Fibroblast of pulmonary artery (primary cell): ENCODE measurements at regions not wholly inside any gene's neighbourhood (a gene's known extent, or its start where the extent isn't known, plus 50 kb on each side); places are given as distances from the start of the nearest gene placed in this dataset.
A peak's percentile ranks its signal among the peaks of the same experiment; 100 is the strongest.

ENCODE experiments used
- DNase-seq: peaks from one replicate; pipeline ENCODE4 v3.0.0-alpha.2; 2010; ENCODE audit warnings: low read depth
- H3K4me3 ChIP-seq: replicated peaks from 2 replicates; pipeline ENCODE4 v1.5.1; 2011; ENCODE audit warnings: low read depth, mild to moderate bottlenecking, control low read depth, low read length, moderate library complexity
- TF ChIP-seq, protein P1 (sequence below): IDR thresholded peaks from 2 replicates; pipeline ENCODE4 v1.5.1; 2011; ENCODE audit warnings: mild to moderate bottlenecking, control low read depth, low read length, inconsistent platforms; ENCODE audit errors: missing control alignments

DNA sequence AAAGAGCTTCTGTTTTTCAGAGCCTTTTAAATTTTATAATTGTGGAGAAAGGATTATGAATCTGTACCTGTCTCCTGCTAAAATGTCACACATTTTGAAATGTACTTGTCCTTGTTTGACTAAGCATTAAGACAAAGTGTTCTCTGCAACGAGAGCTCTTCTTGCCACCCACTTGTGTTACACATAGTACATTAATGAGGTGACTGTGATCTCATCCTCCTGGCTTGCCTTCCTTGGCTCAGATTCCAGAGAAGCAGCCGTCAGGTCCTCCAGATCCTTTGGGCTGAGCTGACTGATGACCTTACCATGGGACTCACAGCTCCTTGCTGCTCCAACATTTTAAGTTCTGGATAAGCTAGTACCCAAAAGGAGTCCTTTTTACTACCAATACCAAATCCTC is 81.4 kb downstream of the BBS10 start:
- TF ChIP-seq, protein P1, sequence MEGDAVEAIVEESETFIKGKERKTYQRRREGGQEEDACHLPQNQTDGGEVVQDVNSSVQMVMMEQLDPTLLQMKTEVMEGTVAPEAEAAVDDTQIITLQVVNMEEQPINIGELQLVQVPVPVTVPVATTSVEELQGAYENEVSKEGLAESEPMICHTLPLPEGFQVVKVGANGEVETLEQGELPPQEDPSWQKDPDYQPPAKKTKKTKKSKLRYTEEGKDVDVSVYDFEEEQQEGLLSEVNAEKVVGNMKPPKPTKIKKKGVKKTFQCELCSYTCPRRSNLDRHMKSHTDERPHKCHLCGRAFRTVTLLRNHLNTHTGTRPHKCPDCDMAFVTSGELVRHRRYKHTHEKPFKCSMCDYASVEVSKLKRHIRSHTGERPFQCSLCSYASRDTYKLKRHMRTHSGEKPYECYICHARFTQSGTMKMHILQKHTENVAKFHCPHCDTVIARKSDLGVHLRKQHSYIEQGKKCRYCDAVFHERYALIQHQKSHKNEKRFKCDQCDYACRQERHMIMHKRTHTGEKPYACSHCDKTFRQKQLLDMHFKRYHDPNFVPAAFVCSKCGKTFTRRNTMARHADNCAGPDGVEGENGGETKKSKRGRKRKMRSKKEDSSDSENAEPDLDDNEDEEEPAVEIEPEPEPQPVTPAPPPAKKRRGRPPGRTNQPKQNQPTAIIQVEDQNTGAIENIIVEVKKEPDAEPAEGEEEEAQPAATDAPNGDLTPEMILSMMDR: no peak
- DNase-seq: peak; percentile 70
- no peak overlapping the region for H3K4me3 ChIP-seq

DNA sequence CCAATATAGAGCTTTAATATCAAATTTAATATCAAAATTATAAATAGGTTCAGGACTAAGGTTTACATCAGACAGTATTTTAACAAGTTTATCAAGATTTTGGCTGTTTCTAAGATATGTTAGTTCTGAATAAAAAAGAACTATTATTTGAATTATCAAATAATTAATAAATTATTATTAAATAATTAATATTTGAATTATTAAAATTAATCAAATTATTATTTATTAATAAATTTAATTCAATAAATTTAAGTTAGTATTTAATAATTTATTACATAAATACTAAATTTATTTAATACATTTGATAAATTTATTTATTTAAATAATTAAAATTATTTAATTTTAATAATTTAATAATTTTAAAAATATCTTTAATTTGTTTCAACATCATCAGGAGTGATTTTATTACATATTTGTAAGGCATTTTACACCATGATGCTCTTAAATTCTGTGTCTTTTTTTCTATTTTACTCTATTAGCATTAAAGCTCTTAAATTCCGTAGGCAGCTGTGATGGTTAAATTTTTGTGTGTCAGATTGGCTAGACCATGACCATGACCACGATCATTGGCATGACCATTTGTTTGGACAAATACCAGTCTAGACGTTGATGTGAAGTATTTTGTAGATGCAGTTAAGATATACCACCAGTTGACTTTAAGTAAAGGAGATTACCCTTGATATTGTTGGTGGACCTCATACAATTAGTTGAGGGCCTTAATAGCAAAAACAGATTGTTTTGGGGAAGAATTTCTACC is 82.6 kb downstream of the BBS10 start:
- DNase-seq: no peak
- H3K4me3 ChIP-seq: no peak overlapping the region
- TF ChIP-seq, protein P1: no peak

DNA sequence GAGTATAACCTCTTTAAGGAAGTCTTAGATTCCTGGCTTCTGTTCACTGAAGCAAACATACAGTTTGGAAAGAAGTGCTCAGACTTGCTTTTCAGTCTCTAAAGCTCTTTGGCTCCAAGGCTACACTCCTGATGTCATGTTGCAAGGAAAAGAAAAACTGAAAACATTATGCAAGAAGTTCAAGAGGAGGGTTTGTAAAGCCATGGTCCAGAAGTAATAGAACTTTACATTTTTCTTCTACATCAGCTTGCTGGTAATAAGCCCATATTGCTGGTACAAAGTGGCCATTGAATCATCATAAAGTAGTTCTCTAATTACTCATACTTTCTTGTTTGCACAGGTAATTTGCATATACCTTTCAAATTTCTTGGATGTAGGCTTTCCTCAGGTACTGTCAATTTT is 83.6 kb downstream of the BBS10 start:
- H3K4me3 ChIP-seq: no peak overlapping the region
- peak; percentile 62 for DNase-seq
- TF ChIP-seq, protein P1: no peak

DNA sequence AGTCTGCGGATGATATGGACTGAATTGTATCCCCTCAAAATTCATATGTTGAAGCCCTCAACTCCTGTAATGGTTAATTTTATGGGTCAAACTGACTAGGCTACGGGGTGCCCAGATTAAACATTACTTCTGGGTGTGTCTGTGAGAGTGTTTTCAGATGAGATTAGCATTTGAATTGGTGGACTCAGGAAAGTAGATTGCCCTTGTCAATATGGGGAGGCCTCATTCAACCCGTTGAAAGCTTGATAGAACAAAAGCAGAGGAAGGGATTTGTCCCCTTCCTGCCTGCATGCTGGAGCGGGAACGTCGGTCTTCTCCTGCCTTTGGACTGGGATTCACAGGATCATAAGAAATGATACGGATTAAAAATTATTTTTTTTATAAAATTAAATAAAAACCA is 84.5 kb downstream of the BBS10 start:
- no peak overlapping the region for H3K4me3 ChIP-seq
- no peak for DNase-seq
- TF ChIP-seq, protein P1: no peak

DNA sequence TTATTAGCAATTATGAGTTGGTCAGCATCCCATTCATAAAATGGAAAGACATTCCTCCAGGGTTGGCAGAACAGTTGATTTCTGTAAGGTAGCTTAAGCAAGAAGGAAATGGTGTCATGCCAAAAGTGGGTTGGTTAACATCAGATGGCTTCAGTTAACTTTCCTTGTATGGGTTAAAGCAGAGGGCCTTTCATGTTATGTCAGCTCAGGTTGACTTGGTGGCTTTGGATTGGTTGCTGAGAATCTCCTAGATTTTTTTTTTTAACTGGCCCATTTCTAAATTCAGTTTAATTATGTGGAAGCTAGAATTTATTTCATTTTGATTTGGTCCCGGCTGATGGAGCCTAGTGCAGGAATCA is 87.8 kb downstream of the BBS10 start:
- peak overlapping the region; percentile 32 for H3K4me3 ChIP-seq
- TF ChIP-seq, protein P1: no peak
- DNase-seq: peak; percentile 72

DNA sequence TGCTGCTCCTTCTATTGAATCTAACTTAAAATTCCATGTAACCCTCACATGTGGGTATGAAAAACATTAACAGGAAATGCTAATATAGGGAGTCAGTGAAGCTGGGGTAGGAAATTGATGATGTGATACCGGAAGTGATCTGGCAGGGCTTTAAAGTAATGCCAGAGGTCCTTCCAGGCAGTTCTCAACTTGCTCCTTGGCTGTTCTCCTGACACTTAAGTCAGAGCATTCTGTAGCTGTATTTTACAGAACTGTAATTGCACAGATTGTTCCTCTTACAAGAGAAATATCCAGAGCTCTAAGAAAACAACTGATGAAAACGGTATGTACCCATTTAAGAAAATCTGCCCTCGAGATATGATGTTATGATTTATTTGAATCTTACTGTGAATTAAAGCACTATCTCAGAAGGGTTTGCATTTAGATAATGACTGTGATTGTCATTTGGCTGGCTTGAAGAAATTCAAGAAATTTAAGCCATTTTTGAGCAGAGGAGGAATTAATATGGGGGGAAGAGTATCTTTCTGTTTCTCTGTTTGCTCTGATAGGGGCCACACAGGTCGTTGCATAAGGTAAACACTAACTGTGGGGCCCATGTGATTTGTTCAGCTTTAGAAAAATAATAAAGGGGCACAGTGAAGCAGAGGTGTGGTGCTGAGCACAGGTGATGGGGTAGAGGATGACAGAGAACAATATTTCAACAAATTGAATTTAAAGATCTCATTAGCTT is 88.4 kb downstream of the BBS10 start:
- H3K4me3 ChIP-seq: peak overlapping the region; percentile 32
- TF ChIP-seq, protein P1: no peak
- DNase-seq: peak; percentile 94
